ENCODE measurements at regions not wholly inside any gene's neighbourhood (a gene's known extent, or its start where the extent isn't known, plus 50 kb on each side); places are given as distances from the start of the nearest gene placed in this dataset.
A peak's percentile ranks its signal among the peaks of the same experiment; 100 is the strongest.
"Not testable (repeated sequence)": the region's sequence is repeated elsewhere in the genome, so short reads cannot be mapped to it uniquely, and the experiment has no call there.

GRCh38 chrY:3913939-3914338 is 335.1 kb downstream of the TGIF2LY start:
- BruUV-seq (replicated peaks); H3K9ac ChIP-seq (replicated peaks; ENCODE audit: extremely low read depth, insufficient read depth, low read length); H3K79me2 ChIP-seq (ENCODE audit: control insufficient read depth, insufficient read depth, low read length); H2AFZ ChIP-seq (ENCODE audit: low read depth, low read length); H3K27ac ChIP-seq (ENCODE audit: insufficient read depth, low read depth, low read length); H4K20me1 ChIP-seq (replicated peaks; ENCODE audit: control insufficient read depth, extremely low read depth, insufficient read depth, low read length); intact Hi-C loops (cut with micrococcal nuclease); H3K36me3 ChIP-seq (ENCODE audit: control insufficient read depth in 2 of 2, extremely low read depth in 1 of 2, insufficient read depth in 2 of 2, low read length in 2 of 2); H3K27me3 ChIP-seq (ENCODE audit: control insufficient read depth in 2 of 2, insufficient read depth in 2 of 2, low read length in 2 of 2); H3K9me1 ChIP-seq (replicated peaks; ENCODE audit: control insufficient read depth, extremely low read depth, insufficient read depth, low read length); H3K9me3 ChIP-seq (replicated peaks; ENCODE audit: control insufficient read depth, insufficient read depth, low read length); H3K4me3 ChIP-seq (replicated peaks in 1 of 3; ENCODE audit: insufficient read depth in 1 of 3, low read depth in 1 of 3, low read length in 3 of 3); CTCF ChIA-PET; dilution Hi-C loops (cut with MboI; ENCODE audit: extremely low pct_ligation_motif_present, low sequenced_read_pairs); H3K4me2 ChIP-seq (ENCODE audit: insufficient read depth, low read length); H3K4me1 ChIP-seq (ENCODE audit: control insufficient read depth, extremely low read depth, insufficient read depth, low read length); POLR2A ChIA-PET: not testable (repeated sequence)
- FAIRE-seq, result peak; percentile 56
- DNase-seq (ENCODE audit: low read depth, low spot score), result peak; percentile 13

All from endothelial cell of umbilical vein (primary cell).